ENCODE measurements at regions not wholly inside any gene's neighbourhood (a gene's known extent, or its start where the extent isn't known, plus 50 kb on each side); places are given as distances from the start of the nearest gene placed in this dataset.

- TF ChIP-seq CTCF (IDR thresholded peaks at IDR 0.05): no peak
- TF ChIP-seq EP300 (IDR thresholded peaks at IDR 0.05): no peak
- TF ChIP-seq POLR2A (IDR thresholded peaks at IDR 0.05; ENCODE audit: low read depth): no peak
These were observed 124.5 kb upstream of the NFIB start for GRCh38 chr9:14438232-14439021.
